ENCODE measurements at regions not wholly inside any gene's neighbourhood (a gene's known extent, or its start where the extent isn't known, plus 50 kb on each side); places are given as distances from the start of the nearest gene placed in this dataset.
"Not testable (repeated sequence)": the region's sequence is repeated elsewhere in the genome, so short reads cannot be mapped to it uniquely, and the experiment has no call there.

- Histone ChIP-seq H3K9ac (ENCODE audit: low read depth in 1 of 2, low read length in 2 of 2) (peak overlapping the region in 1 of 2 donors; percentile 7), H3K4me1 (ENCODE audit: control insufficient read depth in 2 of 2, insufficient read depth in 2 of 2, low read length in 2 of 2) (peaks cover 0 to 3% of the 10 kb centered on the region in 2 donors), H3K4me3 (ENCODE audit: low read length in 2 of 2) (peak overlapping the region; percentile 19 to 57), H3K9me3 (ENCODE audit: control insufficient read depth in 2 of 2, low read length in 2 of 2) (no peaks in the 10 kb centered on the region), H3K27me3 (ENCODE audit: control insufficient read depth in 2 of 2, insufficient read depth in 2 of 2, low read length in 2 of 2) (peaks cover 0 to 12% of the 10 kb centered on the region in 2 donors), H3K36me3 (ENCODE audit: control insufficient read depth in 2 of 2, insufficient read depth in 2 of 2, low read length in 2 of 2) (no peaks in the 10 kb centered on the region), H3K27ac (ENCODE audit: low read depth in 2 of 2, low read length in 2 of 2) (peak overlapping the region in 1 of 2 donors; percentile 43)
Observed at GRCh38 chr6:166253778-166254204, 54.4 kb downstream of the PRR18 start.

- Histone ChIP-seq H3K9ac (ENCODE audit: low read depth in 1 of 2, low read length in 2 of 2) (peak overlapping the region in 1 of 2 donors; percentile 7), H3K36me3 (ENCODE audit: control insufficient read depth in 2 of 2, insufficient read depth in 2 of 2, low read length in 2 of 2) (no peaks in the 10 kb centered on the region), H3K9me3 (ENCODE audit: control insufficient read depth in 2 of 2, low read length in 2 of 2) (no peaks in the 10 kb centered on the region), H3K27me3 (ENCODE audit: control insufficient read depth in 2 of 2, insufficient read depth in 2 of 2, low read length in 2 of 2) (peaks cover 0 to 12% of the 10 kb centered on the region in 2 donors), H3K4me3 (ENCODE audit: low read length in 2 of 2) (peak overlapping the region; percentile 19 to 57), H3K27ac (ENCODE audit: low read depth in 2 of 2, low read length in 2 of 2) (peak overlapping the region in 1 of 2 donors; percentile 43), H3K4me1 (ENCODE audit: control insufficient read depth in 2 of 2, insufficient read depth in 2 of 2, low read length in 2 of 2) (peaks cover 0 to 3% of the 10 kb centered on the region in 2 donors)
Observed at GRCh38 chr6:166253281-166253681, 54.9 kb downstream of the PRR18 start.

GRCh38 chr6:166252601-166253000, 55.6 kb downstream of the PRR18 start:
- no peaks in the 10 kb centered on the region for H3K36me3 ChIP-seq (ENCODE audit: control insufficient read depth in 2 of 2, insufficient read depth in 2 of 2, low read length in 2 of 2)
- peaks cover 0 to 8% of the 10 kb centered on the region in 2 donors for H3K27me3 ChIP-seq (ENCODE audit: control insufficient read depth in 2 of 2, insufficient read depth in 2 of 2, low read length in 2 of 2)
- H3K27ac ChIP-seq (ENCODE audit: low read depth in 2 of 2, low read length in 2 of 2): no peak overlapping the region
- no peak overlapping the region for H3K4me3 ChIP-seq (ENCODE audit: low read length in 2 of 2)
- no peak overlapping the region for H3K9ac ChIP-seq (ENCODE audit: low read depth in 1 of 2, low read length in 2 of 2)
- no peaks in the 10 kb centered on the region for H3K9me3 ChIP-seq (ENCODE audit: control insufficient read depth in 2 of 2, low read length in 2 of 2)
- no peaks in the 10 kb centered on the region for H3K4me1 ChIP-seq (ENCODE audit: control insufficient read depth in 2 of 2, insufficient read depth in 2 of 2, low read length in 2 of 2)

GRCh38 chr6:166251655-166252054, 56.5 kb downstream of the PRR18 start:
- H3K4me3 ChIP-seq (ENCODE audit: low read length in 2 of 2): no peak overlapping the region
- peaks cover 0 to 8% of the 10 kb centered on the region in 2 donors for H3K27me3 ChIP-seq (ENCODE audit: control insufficient read depth in 2 of 2, insufficient read depth in 2 of 2, low read length in 2 of 2)
- no peak overlapping the region for H3K27ac ChIP-seq (ENCODE audit: low read depth in 2 of 2, low read length in 2 of 2)
- H3K9me3 ChIP-seq (ENCODE audit: control insufficient read depth in 2 of 2, low read length in 2 of 2): no peaks in the 10 kb centered on the region
- H3K9ac ChIP-seq (ENCODE audit: low read depth in 1 of 2, low read length in 2 of 2): no peak overlapping the region
- no peaks in the 10 kb centered on the region for H3K36me3 ChIP-seq (ENCODE audit: control insufficient read depth in 2 of 2, insufficient read depth in 2 of 2, low read length in 2 of 2)
- H3K4me1 ChIP-seq (ENCODE audit: control insufficient read depth in 2 of 2, insufficient read depth in 2 of 2, low read length in 2 of 2): no peaks in the 10 kb centered on the region

- Histone ChIP-seq H3K4me3 (ENCODE audit: low read length in 2 of 2) (no peak overlapping the region), H3K27me3 (ENCODE audit: control insufficient read depth in 2 of 2, insufficient read depth in 2 of 2, low read length in 2 of 2) (peaks cover 0 to 8% of the 10 kb centered on the region in 2 donors), H3K9me3 (ENCODE audit: control insufficient read depth in 2 of 2, low read length in 2 of 2) (no peaks in the 10 kb centered on the region), H3K27ac (ENCODE audit: low read depth in 2 of 2, low read length in 2 of 2) (no peak overlapping the region), H3K36me3 (ENCODE audit: control insufficient read depth in 2 of 2, insufficient read depth in 2 of 2, low read length in 2 of 2) (no peaks in the 10 kb centered on the region), H3K9ac (ENCODE audit: low read depth in 1 of 2, low read length in 2 of 2) (no peak overlapping the region), H3K4me1 (ENCODE audit: control insufficient read depth in 2 of 2, insufficient read depth in 2 of 2, low read length in 2 of 2) (no peaks in the 10 kb centered on the region)
Observed at GRCh38 chr6:166251211-166251610, 57.0 kb downstream of the PRR18 start.

GRCh38 chr6:166249061-166249785, 59.0 kb downstream of the PRR18 start:
- H3K9me3 ChIP-seq (ENCODE audit: control insufficient read depth in 2 of 2, low read length in 2 of 2); H3K4me1 ChIP-seq (ENCODE audit: control insufficient read depth in 2 of 2, insufficient read depth in 2 of 2, low read length in 2 of 2); H3K9ac ChIP-seq (ENCODE audit: low read depth in 1 of 2, low read length in 2 of 2); H3K4me3 ChIP-seq (ENCODE audit: low read length in 2 of 2); H3K36me3 ChIP-seq (ENCODE audit: control insufficient read depth in 2 of 2, insufficient read depth in 2 of 2, low read length in 2 of 2); H3K27me3 ChIP-seq (ENCODE audit: control insufficient read depth in 2 of 2, insufficient read depth in 2 of 2, low read length in 2 of 2); H3K27ac ChIP-seq (ENCODE audit: low read depth in 2 of 2, low read length in 2 of 2): not testable (repeated sequence)

GRCh38 chr6:166245148-166245547, 63.0 kb downstream of the PRR18 start:
- Histone ChIP-seq H3K27ac (ENCODE audit: low read depth in 2 of 2, low read length in 2 of 2) (no peak overlapping the region), H3K4me1 (ENCODE audit: control insufficient read depth in 2 of 2, insufficient read depth in 2 of 2, low read length in 2 of 2) (no peaks in the 10 kb centered on the region), H3K27me3 (ENCODE audit: control insufficient read depth in 2 of 2, insufficient read depth in 2 of 2, low read length in 2 of 2) (no peaks in the 10 kb centered on the region), H3K9me3 (ENCODE audit: control insufficient read depth in 2 of 2, low read length in 2 of 2) (no peaks in the 10 kb centered on the region), H3K36me3 (ENCODE audit: control insufficient read depth in 2 of 2, insufficient read depth in 2 of 2, low read length in 2 of 2) (no peaks in the 10 kb centered on the region), H3K4me3 (ENCODE audit: low read length in 2 of 2) (no peak overlapping the region), H3K9ac (ENCODE audit: low read depth in 1 of 2, low read length in 2 of 2) (no peak overlapping the region)

- no peak overlapping the region for H3K9ac ChIP-seq (ENCODE audit: low read depth in 1 of 2, low read length in 2 of 2)
- H3K4me1 ChIP-seq (ENCODE audit: control insufficient read depth in 2 of 2, insufficient read depth in 2 of 2, low read length in 2 of 2): no peaks in the 10 kb centered on the region
- no peak overlapping the region for H3K27ac ChIP-seq (ENCODE audit: low read depth in 2 of 2, low read length in 2 of 2)
- H3K9me3 ChIP-seq (ENCODE audit: control insufficient read depth in 2 of 2, low read length in 2 of 2): no peaks in the 10 kb centered on the region
- H3K36me3 ChIP-seq (ENCODE audit: control insufficient read depth in 2 of 2, insufficient read depth in 2 of 2, low read length in 2 of 2): no peaks in the 10 kb centered on the region
- no peaks in the 10 kb centered on the region for H3K27me3 ChIP-seq (ENCODE audit: control insufficient read depth in 2 of 2, insufficient read depth in 2 of 2, low read length in 2 of 2)
- no peak overlapping the region for H3K4me3 ChIP-seq (ENCODE audit: low read length in 2 of 2)
Observed at GRCh38 chr6:166244353-166245045, 63.7 kb downstream of the PRR18 start.

- Histone ChIP-seq H3K9me3 (ENCODE audit: control insufficient read depth in 2 of 2, low read length in 2 of 2) (no peaks in the 10 kb centered on the region), H3K27me3 (ENCODE audit: control insufficient read depth in 2 of 2, insufficient read depth in 2 of 2, low read length in 2 of 2) (no peaks in the 10 kb centered on the region), H3K9ac (ENCODE audit: low read depth in 1 of 2, low read length in 2 of 2) (no peak overlapping the region), H3K4me1 (ENCODE audit: control insufficient read depth in 2 of 2, insufficient read depth in 2 of 2, low read length in 2 of 2) (no peaks in the 10 kb centered on the region), H3K27ac (ENCODE audit: low read depth in 2 of 2, low read length in 2 of 2) (no peak overlapping the region), H3K4me3 (ENCODE audit: low read length in 2 of 2) (no peak overlapping the region), H3K36me3 (ENCODE audit: control insufficient read depth in 2 of 2, insufficient read depth in 2 of 2, low read length in 2 of 2) (no peaks in the 10 kb centered on the region)
Observed at GRCh38 chr6:166242888-166243287, 65.3 kb downstream of the PRR18 start.

- Histone ChIP-seq H3K27ac (ENCODE audit: low read depth in 2 of 2, low read length in 2 of 2) (no peak overlapping the region), H3K4me1 (ENCODE audit: control insufficient read depth in 2 of 2, insufficient read depth in 2 of 2, low read length in 2 of 2) (no peaks in the 10 kb centered on the region), H3K9ac (ENCODE audit: low read depth in 1 of 2, low read length in 2 of 2) (no peak overlapping the region), H3K9me3 (ENCODE audit: control insufficient read depth in 2 of 2, low read length in 2 of 2) (no peaks in the 10 kb centered on the region), H3K36me3 (ENCODE audit: control insufficient read depth in 2 of 2, insufficient read depth in 2 of 2, low read length in 2 of 2) (no peaks in the 10 kb centered on the region), H3K27me3 (ENCODE audit: control insufficient read depth in 2 of 2, insufficient read depth in 2 of 2, low read length in 2 of 2) (no peaks in the 10 kb centered on the region), H3K4me3 (ENCODE audit: low read length in 2 of 2) (no peak overlapping the region)
Observed at GRCh38 chr6:166241974-166242373, 66.2 kb downstream of the PRR18 start.
